Uterus (tissue), 2 donors: ENCODE measurements at regions not wholly inside any gene's neighbourhood (a gene's known extent, or its start where the extent isn't known, plus 50 kb on each side); places are given as distances from the start of the nearest gene placed in this dataset.

Source experiments
- POLR2A ChIP-seq, 2 donors: fragments of 450-650 bp; IDR thresholded peaks; one replicate each; pipeline ENCODE4 v1.6.1; 2016; ENCODE audit warnings: antibody characterized with exemption in 2 of 2, mild to moderate bottlenecking in 1 of 2, moderate library complexity in 1 of 2
- TF ChIP-seq, protein P1 (sequence below), 4 experiments: fragments of 200-600 bp in 2 of 4; fragments of 450-650 bp in 2 of 4; sonication (generic) in 2 of 4; IDR thresholded peaks; one replicate each; pipeline ENCODE4 v1.5.1; 2016 to 2019; ENCODE audit warnings: antibody characterized with exemption in 4 of 4, mild to moderate bottlenecking in 2 of 4, moderate library complexity in 1 of 4

GRCh38 chr5:168227973-168228615 lies 63.4 kb upstream of the WWC1 start:
- TF ChIP-seq, protein P1, sequence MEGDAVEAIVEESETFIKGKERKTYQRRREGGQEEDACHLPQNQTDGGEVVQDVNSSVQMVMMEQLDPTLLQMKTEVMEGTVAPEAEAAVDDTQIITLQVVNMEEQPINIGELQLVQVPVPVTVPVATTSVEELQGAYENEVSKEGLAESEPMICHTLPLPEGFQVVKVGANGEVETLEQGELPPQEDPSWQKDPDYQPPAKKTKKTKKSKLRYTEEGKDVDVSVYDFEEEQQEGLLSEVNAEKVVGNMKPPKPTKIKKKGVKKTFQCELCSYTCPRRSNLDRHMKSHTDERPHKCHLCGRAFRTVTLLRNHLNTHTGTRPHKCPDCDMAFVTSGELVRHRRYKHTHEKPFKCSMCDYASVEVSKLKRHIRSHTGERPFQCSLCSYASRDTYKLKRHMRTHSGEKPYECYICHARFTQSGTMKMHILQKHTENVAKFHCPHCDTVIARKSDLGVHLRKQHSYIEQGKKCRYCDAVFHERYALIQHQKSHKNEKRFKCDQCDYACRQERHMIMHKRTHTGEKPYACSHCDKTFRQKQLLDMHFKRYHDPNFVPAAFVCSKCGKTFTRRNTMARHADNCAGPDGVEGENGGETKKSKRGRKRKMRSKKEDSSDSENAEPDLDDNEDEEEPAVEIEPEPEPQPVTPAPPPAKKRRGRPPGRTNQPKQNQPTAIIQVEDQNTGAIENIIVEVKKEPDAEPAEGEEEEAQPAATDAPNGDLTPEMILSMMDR (IDR thresholded peaks at IDR 0.05) = no peak
- no peak for TF ChIP-seq POLR2A (IDR thresholded peaks at IDR 0.05)
